HG02610 (cell line): ENCODE measurements at regions not wholly inside any gene's neighbourhood (a gene's known extent, or its start where the extent isn't known, plus 50 kb on each side); places are given as distances from the start of the nearest gene placed in this dataset.

Source experiments
- ATAC-seq: cut with Tn5 transposase; IDR thresholded peaks from one replicate; pipeline ENCODE4 v1.9.1; 2021; ENCODE audit warnings: mild to moderate bottlenecking, moderate library complexity; ENCODE audit not compliant: unreplicated experiment

DNA sequence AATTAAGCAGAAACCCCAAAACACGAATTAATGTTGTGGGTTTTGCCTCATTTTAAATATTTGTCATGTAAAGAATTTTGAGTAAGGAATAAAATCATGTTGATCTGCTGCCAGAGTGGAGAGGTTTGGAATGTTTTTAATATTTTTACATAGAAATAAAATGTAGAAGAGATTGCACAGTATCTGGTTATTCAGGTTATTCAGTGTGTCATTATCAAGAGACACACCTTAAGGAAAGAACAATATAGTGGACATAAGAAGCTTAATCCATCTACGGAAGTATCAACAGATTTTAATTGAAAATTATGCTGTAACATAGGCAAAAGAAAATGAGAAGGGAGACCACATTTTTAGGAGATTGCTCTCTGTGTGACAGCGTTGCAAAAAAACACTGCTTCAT lies 410.4 kb downstream of the MED10 start:
- no peak for ATAC-seq

DNA sequence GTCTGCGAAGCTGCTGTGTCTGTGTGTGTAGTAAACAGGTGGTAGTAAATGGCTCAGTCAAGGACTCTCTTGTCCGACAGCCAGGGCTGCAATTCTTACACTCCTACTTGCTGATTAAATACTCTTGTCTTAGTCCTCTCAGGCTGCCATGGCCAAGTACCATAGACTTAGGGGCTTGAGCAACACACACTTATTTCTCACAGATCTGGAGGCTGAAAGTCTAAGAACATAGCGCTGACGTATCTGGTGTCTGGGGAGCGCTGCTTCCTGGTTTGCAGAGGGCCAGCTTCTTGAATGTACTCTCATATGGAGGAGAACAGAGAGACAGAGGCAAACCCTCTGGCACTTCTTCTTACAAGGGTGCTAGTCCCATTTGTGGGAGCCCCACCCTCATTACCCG lies 411.0 kb downstream of the MED10 start:
- ATAC-seq = no peak

DNA sequence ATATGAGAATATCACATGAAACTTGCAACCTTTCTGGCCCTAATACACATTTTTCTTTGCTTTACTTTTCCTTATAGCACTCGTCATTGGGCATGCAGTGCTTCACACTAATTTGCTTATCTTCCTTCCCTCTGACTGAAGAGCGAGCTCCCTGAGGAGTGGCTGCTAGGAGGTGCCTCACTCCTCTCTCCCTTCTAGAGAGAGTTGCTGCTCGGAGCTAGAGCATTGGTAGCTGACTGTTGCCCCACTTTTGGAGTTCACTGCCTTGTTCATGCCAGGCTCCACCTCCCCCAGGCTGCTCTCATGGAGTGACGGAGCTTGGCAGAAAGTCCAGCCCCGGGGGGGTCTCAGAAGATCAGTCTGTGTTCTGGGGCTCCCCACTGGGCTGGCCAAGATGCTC lies 413.2 kb downstream of the MED10 start:
- no peak for ATAC-seq

DNA sequence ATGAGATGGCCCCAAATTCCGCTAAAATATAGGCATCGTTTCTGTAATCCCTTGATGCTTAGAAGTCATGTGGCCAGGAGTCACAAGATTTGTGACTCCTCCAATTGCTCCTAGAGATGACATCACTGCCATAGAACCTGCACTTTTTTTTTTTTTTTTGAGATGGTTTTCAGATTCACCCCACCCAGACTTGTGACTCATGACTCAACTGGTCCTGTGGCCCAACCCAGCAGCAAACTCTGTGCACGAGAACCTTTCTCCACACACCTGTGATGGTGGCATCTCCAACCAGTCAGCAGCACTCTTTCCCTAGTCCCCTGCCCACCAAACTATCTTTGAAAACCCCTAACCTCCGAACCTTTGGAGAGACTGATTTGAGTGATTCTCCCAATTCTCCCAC lies 414.0 kb downstream of the MED10 start:
- no peak for ATAC-seq

DNA sequence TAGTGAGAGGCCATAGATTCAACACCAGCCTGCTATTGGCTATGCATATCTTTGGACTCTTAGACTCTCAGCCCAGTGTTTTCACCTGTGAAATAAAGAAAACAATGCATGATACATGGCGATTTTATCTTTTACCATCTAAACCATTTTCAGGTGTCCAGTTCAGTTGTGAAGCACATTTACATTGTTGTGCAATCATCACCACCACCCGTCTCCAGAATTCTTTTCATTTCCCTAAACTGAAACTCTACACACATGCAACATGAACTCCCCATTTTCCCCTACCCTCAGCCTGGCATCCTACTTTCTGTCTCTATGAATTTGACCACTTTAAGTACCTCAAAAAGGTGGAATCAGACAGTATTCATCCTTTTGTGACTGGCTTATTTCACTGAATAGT lies 420.6 kb downstream of the MED10 start:
- no peak for ATAC-seq

DNA sequence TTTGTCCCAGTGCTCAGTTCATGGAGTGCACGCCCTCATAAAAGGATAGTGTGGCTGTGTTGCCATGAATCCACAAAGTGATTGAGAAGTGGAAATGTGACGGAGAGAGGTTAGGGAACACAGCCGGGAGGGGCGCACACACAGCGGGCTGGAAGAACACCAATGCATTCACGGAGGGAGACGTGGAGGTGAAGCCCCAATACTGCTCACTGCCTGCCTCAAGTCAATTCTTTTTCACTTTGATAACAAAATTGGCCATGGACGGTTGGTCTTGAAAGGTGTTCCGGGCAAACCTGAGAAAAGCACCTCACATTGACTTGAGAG lies 424.1 kb downstream of the MED10 start:
- no peak for ATAC-seq

DNA sequence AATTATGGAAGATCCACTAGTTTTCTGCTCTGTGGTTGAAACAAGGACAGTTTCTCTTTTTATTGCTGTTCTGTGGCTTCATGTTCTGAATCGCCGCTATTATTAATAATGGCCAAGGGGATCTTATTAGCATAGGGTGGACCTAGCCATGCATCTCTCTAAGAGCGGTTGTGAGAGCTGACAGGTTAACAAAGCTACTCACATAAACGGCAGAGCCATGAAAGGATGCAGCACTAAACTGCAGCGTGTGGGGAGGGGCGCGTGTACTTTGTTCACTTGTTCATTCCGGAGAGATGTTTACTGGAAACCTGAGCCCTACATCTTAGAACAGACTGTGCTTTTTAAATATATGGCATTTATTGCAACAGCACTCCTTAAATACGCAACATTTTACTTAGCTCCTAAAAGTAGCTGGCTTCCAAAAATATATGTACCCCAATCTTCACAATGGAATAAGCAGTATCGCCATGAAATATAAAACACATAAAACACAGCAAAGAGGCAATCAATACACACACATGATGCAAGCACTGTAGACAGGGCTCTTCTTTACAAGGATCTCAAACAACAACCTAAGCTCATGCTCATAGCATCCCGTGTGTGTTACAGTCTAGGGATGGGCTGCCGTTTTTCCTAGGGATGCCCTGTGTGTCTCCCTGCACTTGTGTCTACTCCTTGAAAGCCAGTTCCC lies 424.6 kb downstream of the MED10 start:
- no peak for ATAC-seq

DNA sequence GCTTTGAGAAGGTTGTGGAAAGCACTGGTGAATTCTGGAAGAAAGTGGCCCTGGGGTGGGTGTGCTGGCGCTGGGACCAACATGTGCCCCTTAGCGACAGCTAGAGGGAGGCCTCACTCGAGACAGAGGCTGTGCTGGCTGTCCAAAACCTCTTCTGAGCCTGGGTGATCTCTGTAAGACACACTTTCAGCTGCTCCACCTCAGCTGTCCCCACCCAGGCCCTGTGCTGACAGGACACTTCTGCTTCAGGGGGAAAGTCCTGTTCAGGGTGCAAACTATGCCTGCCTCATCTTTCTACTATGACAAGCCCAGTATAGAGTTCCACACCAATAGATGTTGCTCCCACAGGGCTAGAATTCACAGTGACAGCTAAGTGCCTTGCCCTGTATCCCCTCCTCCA lies 426.4 kb downstream of the MED10 start:
- ATAC-seq = no peak

DNA sequence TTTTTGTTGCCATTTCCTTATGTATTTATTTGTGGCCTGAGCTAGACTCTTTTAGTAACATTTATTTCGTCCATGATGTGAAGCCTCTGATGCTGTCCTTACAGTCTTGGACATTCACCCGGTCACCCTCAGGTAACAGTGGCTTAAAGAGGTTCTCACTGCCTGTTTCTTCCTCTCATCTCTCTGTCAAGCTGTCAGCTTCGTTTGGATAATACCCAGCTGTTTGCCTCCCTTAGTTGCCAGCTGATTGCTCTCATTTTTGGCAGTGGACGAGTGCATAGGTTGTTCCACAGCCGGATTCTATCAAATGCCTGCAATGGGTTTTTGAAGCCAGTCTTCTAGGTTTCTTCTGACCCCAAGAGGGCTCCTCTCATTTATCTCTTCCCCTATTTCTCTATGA lies 427.7 kb downstream of the MED10 start:
- ATAC-seq = no peak

DNA sequence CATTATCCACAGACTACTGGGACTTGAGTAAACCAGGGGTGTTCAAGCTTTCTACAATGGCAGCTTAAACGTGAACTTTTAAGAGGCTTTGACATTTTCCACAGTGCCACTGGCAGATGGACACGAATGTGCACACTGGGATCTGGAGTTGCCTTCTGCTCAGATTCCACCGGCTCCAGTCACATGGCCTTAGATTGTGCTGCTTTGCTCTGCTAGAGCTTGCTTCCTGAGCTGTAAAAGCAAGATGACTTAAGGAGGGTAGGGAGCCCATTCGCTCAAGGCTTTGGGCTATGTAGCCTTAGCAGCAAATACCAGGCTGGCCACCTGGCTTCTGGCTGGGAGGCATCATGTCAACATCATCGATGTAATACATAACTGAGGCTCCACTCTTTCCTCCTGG lies 436.9 kb downstream of the MED10 start:
- no peak for ATAC-seq

DNA sequence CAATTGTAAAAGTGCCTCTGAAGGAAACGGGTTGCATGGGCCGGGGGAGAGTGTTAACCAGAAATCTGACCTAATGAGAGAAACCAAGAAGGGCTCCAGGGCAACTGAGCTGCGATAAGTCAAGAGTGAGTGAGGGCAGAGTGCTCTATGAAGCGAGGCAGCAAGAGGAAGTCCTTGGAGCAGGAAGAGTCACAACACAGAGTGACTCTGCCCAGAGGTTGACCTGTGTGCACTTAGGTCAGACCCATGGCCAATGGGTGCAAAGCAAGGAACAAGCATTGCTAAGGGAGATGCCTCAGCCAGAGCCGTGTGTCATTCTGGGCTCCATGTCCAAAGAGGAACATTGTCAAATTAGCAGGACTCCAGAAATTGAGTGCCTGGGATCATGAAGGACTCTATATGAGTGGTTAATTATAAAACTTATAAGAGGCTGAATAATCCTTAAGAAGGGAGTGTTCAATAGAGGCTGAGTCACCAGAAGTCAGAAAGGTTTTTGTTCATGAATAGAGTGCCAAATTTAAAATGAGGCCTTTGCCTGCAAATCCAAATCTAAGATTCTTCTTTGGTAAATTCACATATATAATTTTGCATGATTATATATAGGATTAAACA lies 438.5 kb downstream of the MED10 start:
- ATAC-seq = no peak

DNA sequence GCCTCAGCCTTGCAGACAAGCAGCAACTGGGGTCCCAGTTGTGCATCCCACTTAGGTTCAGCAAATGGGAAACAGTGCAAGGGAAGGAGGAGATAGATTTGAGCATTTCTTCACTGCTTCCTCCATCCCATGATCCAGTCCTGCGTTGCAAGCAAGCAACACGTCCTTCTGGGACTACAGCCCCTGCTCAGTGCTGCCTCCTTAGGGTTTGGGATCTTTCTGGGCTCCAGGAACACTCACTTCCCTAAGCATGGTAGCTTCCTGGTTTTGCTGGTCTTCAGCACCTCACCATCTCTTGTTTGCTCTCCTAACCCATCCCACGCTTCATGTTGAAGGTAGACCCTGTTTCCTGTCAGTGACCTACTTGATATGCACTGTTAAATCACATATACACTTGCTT lies 444.7 kb downstream of the MED10 start:
- no peak for ATAC-seq

DNA sequence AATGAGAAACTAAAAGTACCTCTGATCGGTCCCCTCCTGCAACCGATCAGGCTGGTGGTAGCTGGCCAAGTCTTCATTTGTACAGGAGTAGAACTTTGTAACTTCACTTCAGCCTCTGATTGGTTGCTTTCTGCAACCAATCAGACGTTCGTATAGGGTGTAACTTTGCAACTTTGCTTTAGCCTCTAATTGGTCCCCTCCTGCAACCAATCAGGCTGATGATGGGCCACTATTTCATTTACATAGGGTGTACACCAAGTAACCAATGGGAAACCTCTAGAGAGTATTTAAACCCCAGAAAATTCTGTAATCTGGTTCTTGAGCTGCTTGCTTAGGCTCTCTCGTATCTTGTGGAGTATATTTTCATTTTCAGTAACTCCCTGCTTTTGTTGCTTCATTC lies 445.5 kb downstream of the MED10 start:
- ATAC-seq = no peak

DNA sequence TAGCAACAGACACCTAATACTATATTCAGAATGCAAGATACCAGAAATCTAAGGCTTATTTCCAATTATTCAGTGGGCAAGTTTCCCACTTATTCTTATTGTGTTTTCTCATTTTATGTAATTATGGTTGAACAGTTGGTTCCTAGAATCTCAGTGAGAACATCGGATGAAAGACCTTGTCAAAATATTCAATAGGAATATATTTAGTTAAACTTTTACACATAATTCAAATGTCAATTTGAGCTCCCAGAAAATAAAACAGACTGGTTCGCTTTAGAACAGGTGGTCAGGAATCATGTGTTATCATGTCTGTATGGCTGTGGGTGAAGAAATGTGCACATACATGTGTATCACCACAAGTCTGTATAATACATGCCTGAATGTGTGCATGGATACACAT lies 447.8 kb downstream of the MED10 start:
- ATAC-seq = no peak

DNA sequence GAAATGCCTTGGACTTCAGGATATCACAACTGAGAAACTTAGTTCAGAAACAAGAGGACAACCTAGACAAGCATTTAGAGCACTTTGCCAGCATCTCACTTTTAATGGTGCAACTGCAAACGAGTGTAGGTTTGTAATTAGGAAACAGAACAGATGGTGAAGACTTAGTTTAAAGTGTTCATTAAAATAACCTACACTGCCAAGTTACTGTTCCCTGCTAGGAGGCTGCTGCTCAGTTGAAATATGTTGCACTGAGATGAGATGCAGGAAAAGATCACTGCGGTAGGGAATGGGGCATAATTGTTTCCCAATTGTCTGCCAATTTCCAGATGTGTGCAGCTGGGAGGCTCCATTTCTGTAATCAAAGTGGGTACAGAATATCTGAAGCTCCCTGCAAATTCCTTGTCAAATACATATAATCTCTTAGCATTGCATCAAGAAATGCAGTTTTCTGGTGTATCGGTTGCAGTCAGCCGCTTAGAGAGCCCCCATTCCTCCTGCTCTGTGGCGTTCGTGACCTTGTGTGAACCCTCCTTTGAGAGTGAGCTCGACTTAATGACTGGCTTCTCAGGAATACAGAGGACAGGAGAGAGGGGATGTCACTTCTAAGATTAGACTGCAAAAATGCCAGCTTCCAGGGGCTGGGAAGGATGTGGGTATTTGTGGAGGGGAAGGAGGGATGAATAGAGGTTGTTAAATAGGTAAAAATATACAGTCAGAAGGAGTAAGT lies 448.9 kb downstream of the MED10 start:
- ATAC-seq = no peak

DNA sequence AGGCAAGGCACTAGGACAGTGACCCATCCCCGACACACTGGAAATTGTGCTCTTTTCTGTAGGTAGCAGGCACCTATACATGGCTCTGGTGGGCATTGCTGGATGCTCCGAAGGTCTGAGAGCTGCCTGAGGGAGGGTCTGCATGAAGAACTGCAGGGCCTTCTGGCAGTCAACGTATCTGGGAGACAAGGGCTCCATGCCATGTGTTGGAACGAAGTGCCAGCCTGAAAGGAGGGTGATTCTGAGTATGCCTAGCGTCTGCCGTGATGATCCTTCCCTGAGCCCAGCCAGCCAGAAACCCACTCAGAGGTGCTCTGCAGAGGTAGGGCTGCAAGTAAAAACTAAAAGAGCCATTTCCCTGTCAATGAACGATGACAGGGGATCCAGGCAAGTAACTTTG lies 453.2 kb downstream of the MED10 start:
- ATAC-seq = no peak

DNA sequence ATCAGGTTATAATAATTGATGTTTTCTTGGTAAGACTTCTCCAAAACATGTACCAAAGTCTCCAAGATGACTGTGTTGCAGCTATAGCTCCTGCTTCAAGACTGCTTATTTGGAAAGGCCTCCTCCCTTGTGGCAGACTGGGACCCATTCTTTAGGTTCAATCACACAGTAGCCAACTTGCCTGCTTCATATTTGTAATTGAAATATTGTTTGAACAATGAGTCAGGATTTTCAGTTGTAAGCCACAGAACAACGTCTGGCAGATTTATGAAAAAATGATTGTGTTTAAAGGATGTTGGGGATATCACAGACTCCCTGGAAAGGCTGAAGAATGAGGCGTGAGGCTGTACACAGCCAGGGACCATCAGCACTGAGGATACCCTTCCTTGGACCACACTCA lies 458.9 kb downstream of the MED10 start:
- no peak for ATAC-seq

DNA sequence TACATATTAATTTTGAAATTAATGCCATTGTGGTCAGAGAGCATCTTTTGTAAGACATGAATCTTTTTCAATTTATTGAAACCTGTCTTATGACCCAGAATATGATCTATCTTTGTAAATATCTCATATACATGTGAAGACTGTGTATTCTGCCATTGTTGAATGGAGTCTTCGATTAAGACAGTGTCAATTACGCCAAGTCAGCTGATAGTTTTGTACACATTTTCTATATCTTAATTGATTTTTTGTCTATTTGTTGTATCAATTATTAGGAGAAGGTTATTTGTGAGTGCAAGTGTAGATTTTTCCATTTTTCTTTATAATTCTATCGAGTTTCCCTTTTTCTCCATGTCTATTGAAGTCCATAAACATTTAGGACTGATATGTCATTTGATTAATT lies 471.6 kb downstream of the MED10 start:
- ATAC-seq = no peak

DNA sequence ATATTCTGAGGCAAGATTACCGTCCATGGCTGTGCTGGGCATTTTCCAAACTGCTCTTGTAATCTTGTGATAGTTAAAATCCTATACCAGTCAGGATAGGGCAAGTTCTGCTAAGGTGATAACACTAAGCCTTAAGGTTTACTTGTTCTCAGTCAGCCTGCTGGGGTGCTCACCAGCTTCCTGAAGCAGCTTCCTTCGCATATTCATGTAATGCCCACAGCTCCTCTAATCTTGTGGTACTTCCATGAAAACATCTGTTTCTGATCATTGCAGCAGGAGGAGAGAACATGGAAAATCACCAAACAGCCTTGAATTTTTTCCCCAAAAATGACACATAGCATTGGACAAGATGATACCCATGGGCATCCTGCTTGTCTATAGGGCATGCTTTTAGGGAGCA lies 473.2 kb downstream of the MED10 start:
- ATAC-seq = no peak

DNA sequence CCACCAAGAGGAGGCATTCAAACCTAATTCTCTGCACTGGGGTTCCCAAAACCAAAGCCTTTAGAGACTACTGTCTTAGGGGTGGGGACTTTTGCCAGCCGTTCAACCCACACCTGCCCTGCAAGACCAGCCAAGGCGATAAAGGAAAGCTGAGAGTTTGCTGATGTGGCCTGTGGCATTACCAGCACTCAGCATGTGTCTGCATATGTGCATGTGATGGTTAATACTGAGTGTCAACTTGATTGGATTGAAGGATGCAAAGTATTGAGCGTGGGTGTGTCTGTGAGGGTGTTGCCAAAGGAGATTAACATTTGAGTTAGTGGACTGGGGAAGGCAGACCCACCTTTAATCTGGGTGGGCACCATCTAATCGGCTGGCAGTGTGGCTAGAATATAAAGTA lies 474.2 kb downstream of the MED10 start:
- no peak for ATAC-seq

DNA sequence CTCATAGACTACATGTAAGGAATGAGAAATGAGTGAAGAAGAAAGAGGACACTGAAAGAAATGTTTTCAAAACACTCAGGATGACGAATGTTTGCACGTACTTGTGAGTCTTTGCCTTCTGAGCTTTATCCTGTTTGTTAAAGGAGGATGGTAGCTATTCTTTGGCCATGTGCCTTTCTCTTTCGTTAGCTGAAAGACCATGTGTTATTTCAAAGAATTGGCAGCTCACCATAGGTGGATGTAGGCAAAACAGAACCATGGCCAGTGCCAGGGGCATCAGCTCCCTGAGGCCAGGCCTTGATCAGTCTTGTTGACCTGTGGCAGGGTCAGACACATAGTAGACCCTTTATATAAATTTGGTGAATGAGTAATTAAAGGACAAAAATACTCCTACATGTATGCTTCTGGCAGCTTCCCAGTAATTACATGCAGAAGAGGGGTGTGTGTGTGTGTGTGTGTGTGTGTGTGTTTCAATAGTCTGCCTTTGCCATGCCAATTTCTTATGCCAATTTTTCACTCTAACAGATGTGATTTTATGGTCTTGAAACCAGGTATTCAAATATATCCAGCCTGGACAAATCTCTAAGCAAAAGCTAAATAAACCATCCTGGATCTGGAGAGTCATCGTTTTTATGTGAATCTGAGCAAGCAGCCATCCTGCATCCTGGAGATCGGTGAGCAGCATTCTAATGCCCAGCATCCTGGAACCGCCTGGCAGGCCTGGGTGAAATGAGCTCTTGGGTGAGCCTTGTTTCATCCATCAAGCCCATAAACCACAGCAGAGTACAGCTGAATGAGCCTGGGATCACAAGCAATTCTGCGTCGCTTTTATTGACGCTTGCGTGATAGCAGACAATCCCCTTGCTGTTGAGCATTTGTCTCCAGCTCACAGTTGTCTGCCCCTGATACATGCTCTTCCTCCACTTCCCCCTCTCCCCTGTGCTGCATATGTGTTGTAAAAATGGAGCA lies 475.4 kb downstream of the MED10 start:
- no peak for ATAC-seq
